ENCODE measurements at regions not wholly inside any gene's neighbourhood (a gene's known extent, or its start where the extent isn't known, plus 50 kb on each side); places are given as distances from the start of the nearest gene placed in this dataset.

DNA sequence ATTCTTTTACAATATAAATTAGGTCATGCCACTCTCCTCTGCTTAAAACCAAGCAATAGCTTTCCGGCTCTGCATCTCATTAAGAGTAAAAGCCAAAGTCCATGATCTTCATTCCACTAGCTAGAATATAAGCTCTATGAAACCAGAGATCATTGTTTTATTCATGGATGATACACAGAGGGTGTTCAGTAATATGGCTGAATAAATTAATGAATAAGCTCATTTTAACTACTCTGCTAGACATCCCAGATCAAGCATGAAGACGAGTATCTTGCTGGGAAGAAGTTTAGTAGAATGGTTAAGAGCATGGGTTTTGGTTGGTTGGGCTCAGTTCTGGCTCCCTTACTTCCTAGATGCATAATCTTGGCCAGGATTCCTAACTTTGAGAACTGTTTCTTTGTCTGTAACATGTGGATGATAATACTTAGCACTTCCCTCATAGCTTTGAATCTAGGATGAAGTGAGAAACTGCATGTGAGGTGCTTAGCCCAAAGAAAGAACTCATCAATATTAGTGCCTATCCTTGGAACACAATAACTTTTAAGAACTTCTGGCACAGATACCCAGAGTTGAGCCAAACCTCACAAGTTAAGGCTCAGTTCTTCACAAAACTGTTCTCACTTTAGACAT lies 106.8 kb downstream of the MSX2 start:
- BruUV-seq (replicated peaks), result no TSS peak
- intact Hi-C loops (cut with micrococcal nuclease), result loop anchor here (10.0 kb wide), 1 partner anchor 296 kb away; no protein-coding TSS in a partner anchor
- no peaks in the 10 kb centered on the region for H3K27me3 Mint-ChIP-seq (ENCODE audit: insufficient read depth, unreplicated experiment)
- CTCF ChIA-PET, result interaction anchor here (0.9 to 1.6 kb wide), 4 partner anchors 7 to 38 kb away, joined by 3 to 5 read pairs (median 4); no protein-coding TSS in a partner anchor
- H3K36me3 Mint-ChIP-seq (ENCODE audit: insufficient read depth, unreplicated experiment), result no peaks in the 10 kb centered on the region
- H3K9me3 Mint-ChIP-seq (ENCODE audit: unreplicated experiment), result no peaks in the 10 kb centered on the region
- DNase-seq (ENCODE audit: unreplicated experiment), result no peak
- H3K27ac Mint-ChIP-seq (ENCODE audit: low read depth, unreplicated experiment), result no peak overlapping the region
- TF ChIP-seq, protein P1, sequence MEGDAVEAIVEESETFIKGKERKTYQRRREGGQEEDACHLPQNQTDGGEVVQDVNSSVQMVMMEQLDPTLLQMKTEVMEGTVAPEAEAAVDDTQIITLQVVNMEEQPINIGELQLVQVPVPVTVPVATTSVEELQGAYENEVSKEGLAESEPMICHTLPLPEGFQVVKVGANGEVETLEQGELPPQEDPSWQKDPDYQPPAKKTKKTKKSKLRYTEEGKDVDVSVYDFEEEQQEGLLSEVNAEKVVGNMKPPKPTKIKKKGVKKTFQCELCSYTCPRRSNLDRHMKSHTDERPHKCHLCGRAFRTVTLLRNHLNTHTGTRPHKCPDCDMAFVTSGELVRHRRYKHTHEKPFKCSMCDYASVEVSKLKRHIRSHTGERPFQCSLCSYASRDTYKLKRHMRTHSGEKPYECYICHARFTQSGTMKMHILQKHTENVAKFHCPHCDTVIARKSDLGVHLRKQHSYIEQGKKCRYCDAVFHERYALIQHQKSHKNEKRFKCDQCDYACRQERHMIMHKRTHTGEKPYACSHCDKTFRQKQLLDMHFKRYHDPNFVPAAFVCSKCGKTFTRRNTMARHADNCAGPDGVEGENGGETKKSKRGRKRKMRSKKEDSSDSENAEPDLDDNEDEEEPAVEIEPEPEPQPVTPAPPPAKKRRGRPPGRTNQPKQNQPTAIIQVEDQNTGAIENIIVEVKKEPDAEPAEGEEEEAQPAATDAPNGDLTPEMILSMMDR (IDR thresholded peaks at IDR 0.05; ENCODE audit: unreplicated experiment), result no peak
- POLR2A ChIA-PET, result interaction anchor here (0.5 to 0.7 kb wide), 2 partner anchors 422 to 1321 kb away, joined by 3 read pairs; no protein-coding TSS in a partner anchor
- H3K4me3 Mint-ChIP-seq (ENCODE audit: unreplicated experiment), result no peak overlapping the region
- peaks cover 23% of the 10 kb centered on the region for H3K4me1 Mint-ChIP-seq (ENCODE audit: insufficient read depth, unreplicated experiment)

DNA sequence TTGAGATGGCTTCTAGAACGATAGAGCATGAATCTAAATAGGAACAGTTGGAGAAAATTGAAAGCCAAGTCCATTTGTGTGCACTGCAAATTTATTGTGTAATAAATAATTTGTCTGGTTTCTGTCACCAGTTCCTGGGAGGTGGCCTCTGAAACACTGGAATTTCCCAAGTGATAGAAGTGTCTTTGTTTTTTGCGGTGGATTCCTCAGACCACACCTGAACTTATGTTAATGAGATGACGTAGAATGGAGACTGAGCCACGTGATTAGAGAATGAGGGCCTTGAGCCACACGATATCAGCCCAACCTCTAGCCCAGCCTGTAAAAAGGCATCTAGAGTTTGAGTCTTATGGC lies 105.1 kb downstream of the MSX2 start:
- no peak for DNase-seq (ENCODE audit: unreplicated experiment)
- peaks cover 7% of the 10 kb centered on the region for H3K9me3 Mint-ChIP-seq (ENCODE audit: unreplicated experiment)
- BruUV-seq (replicated peaks), result no TSS peak
- TF ChIP-seq, protein P1 (IDR thresholded peaks at IDR 0.05; ENCODE audit: unreplicated experiment), result no peak
- POLR2A ChIA-PET, result interaction anchor here (0.6 to 0.9 kb wide), 2 partner anchors 8 to 9 kb away, joined by 3 to 5 read pairs; no protein-coding TSS in a partner anchor
- H3K27ac Mint-ChIP-seq (ENCODE audit: low read depth, unreplicated experiment), result no peak overlapping the region
- no peaks in the 10 kb centered on the region for H3K27me3 Mint-ChIP-seq (ENCODE audit: insufficient read depth, unreplicated experiment)
- CTCF ChIA-PET, result interaction anchor here (1.0 to 1.5 kb wide), 3 partner anchors 8 to 19 kb away, joined by 3 to 8 read pairs (median 3); no protein-coding TSS in a partner anchor
- H3K4me3 Mint-ChIP-seq (ENCODE audit: unreplicated experiment), result no peak overlapping the region
- peaks cover 35% of the 10 kb centered on the region for H3K4me1 Mint-ChIP-seq (ENCODE audit: insufficient read depth, unreplicated experiment)
- intact Hi-C loops (cut with micrococcal nuclease), result no loop called here
- H3K36me3 Mint-ChIP-seq (ENCODE audit: insufficient read depth, unreplicated experiment), result no peaks in the 10 kb centered on the region

DNA sequence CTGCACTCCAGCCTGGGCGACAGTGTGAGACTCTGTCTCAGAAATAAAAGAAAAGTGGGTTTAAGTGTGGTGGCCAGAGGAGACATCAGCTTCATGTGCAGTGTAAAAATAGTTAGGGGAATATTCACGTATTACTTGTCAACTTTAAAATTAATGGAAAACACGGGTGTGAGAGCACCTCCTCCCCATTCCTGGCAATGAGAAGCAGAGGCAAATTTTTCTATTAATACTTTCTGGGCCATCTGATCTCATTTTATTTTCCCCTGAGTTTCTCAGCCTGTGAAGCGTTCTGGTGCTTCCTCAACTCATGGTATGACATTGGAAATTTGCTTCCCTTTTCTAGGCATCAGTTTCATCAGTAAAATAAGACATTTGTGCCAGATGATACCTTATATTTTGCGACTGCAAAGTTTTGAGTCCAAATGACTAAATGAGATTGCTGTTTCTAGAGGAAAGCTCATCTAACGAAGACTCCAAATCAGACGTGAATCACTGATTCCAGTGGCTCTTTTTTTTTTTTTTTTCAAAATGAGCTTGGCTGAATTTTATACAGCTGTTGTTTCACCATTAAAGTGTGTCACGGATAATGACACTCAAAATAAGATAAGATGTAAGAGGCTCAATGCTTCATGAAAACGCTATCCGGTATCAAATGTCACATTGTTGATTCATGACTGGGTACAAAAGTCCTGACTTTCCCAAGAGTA lies 104.6 kb downstream of the MSX2 start:
- CTCF ChIA-PET, result interaction anchor here (0.6 to 1.5 kb wide), 3 partner anchors 10 to 81 kb away, joined by 3 to 8 read pairs (median 4); no protein-coding TSS in a partner anchor
- BruUV-seq (replicated peaks), result no TSS peak
- Mint-ChIP-seq H3K4me3 (ENCODE audit: unreplicated experiment) (no peak overlapping the region), H3K9me3 (ENCODE audit: unreplicated experiment) (peaks cover 7% of the 10 kb centered on the region), H3K27me3 (ENCODE audit: insufficient read depth, unreplicated experiment) (no peaks in the 10 kb centered on the region), H3K36me3 (ENCODE audit: insufficient read depth, unreplicated experiment) (no peaks in the 10 kb centered on the region), H3K4me1 (ENCODE audit: insufficient read depth, unreplicated experiment) (peaks cover 35% of the 10 kb centered on the region), H3K27ac (ENCODE audit: low read depth, unreplicated experiment) (no peak overlapping the region)
- DNase-seq (ENCODE audit: unreplicated experiment), result peak; percentile 39
- intact Hi-C loops (cut with micrococcal nuclease), result no loop called here
- POLR2A ChIA-PET, result interaction anchor here (0.9 kb wide), 1 partner anchor 9 kb away, joined by 5 read pairs; no protein-coding TSS in a partner anchor
- TF ChIP-seq, protein P1 (IDR thresholded peaks at IDR 0.05; ENCODE audit: unreplicated experiment), result no peak

DNA sequence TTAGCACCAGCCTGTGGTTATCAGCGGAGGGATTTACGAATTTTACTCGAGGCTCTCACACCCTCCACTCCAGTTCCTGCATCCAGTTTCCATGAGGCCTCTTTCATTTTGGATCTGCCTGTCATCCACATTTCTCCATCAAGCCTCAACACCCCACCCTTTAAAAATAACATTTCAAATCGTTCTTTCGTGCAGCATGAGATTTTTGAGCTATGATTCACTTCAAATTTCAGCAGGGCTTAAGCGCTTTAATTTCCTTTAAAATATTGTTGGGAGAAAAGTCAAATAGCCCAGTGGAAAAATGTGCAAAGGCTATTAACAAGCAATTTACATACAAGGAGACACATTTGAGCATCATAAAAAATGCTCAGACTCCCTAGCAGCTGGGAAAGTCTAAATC lies 103.2 kb downstream of the MSX2 start:
- peaks cover 7% of the 10 kb centered on the region for H3K9me3 Mint-ChIP-seq (ENCODE audit: unreplicated experiment)
- no peaks in the 10 kb centered on the region for H3K36me3 Mint-ChIP-seq (ENCODE audit: insufficient read depth, unreplicated experiment)
- DNase-seq (ENCODE audit: unreplicated experiment), result peak; percentile 55
- peak overlapping the region; percentile 7 for H3K4me3 Mint-ChIP-seq (ENCODE audit: unreplicated experiment)
- POLR2A ChIA-PET, result interaction anchor here (0.7 to 2.0 kb wide), 3 partner anchors 11 to 547 kb away, joined by 3 to 8 read pairs (median 4); no protein-coding TSS in a partner anchor
- no TSS peak for BruUV-seq (replicated peaks)
- H3K27ac Mint-ChIP-seq (ENCODE audit: low read depth, unreplicated experiment), result peak overlapping the region; percentile 68
- no peaks in the 10 kb centered on the region for H3K27me3 Mint-ChIP-seq (ENCODE audit: insufficient read depth, unreplicated experiment)
- TF ChIP-seq, protein P1 (IDR thresholded peaks at IDR 0.05; ENCODE audit: unreplicated experiment), result no peak
- CTCF ChIA-PET, result interaction anchor here (0.8 to 1.5 kb wide), 3 partner anchors 10 to 393 kb away, joined by 3 to 5 read pairs (median 3); no protein-coding TSS in a partner anchor
- intact Hi-C loops (cut with micrococcal nuclease), result no loop called here
- peaks cover 35% of the 10 kb centered on the region for H3K4me1 Mint-ChIP-seq (ENCODE audit: insufficient read depth, unreplicated experiment)

Data from MCF 10A (cell line).